Gastroesophageal sphincter (tissue), 3 donors: ENCODE measurements at regions not wholly inside any gene's neighbourhood (a gene's known extent, or its start where the extent isn't known, plus 50 kb on each side); places are given as distances from the start of the nearest gene placed in this dataset.

Experiments
- CTCF ChIP-seq, 4 experiments: fragments of 200-600 bp in 2 of 4; fragments of 450-650 bp in 2 of 4; sonication (generic) in 1 of 4; IDR thresholded peaks; one replicate each; pipeline ENCODE4 v1.5.1; 2017 to 2019; ENCODE audit warnings: antibody characterized with exemption in 4 of 4, mild to moderate bottlenecking in 2 of 4, moderate library complexity in 2 of 4
- EP300 ChIP-seq: sonication (generic); formaldehyde crosslinking; IDR thresholded peaks from one replicate; pipeline ENCODE4 v1.6.1; 2017; ENCODE audit warnings: antibody characterized with exemption, mild to moderate bottlenecking
- POLR2A ChIP-seq, 2 donors: fragments of 450-650 bp; IDR thresholded peaks; one replicate each; pipeline ENCODE4 v1.6.1; 2017; ENCODE audit warnings: antibody characterized with exemption in 2 of 2, mild to moderate bottlenecking in 2 of 2, moderate library complexity in 1 of 2
- POLR2AphosphoS5 ChIP-seq: sonication (generic); formaldehyde crosslinking; IDR thresholded peaks from one replicate; pipeline ENCODE4 v1.6.1; 2017; ENCODE audit warnings: antibody characterized with exemption

- TF ChIP-seq CTCF (IDR thresholded peaks at IDR 0.05) (no peak), POLR2AphosphoS5 (no peak), EP300 (no peak), POLR2A (IDR thresholded peaks at IDR 0.05) (no peak)
Observed at GRCh38 chr18:78859686-78860085, 119.9 kb upstream of the SALL3 start.
